ENCODE measurements at regions not wholly inside any gene's neighbourhood (a gene's known extent, or its start where the extent isn't known, plus 50 kb on each side); places are given as distances from the start of the nearest gene placed in this dataset.

- no peak for TF ChIP-seq CTCF (IDR thresholded peaks at IDR 0.05; ENCODE audit: low read depth, low read length)
- peaks cover 2% of the 10 kb centered on the region for H3K4me1 ChIP-seq (ENCODE audit: low read depth)
- DNase-seq (ENCODE audit: low read depth in 1 of 2, low spot score in 1 of 2): no peak
- H3K36me3 ChIP-seq: peaks cover 5% of the 10 kb centered on the region
- no peaks in the 10 kb centered on the region for H3K27me3 ChIP-seq
- H3K9me3 ChIP-seq (ENCODE audit: low read depth): no peaks in the 10 kb centered on the region
- no peak overlapping the region for H3K4me3 ChIP-seq
- H3K27ac ChIP-seq: no peak overlapping the region
Observed at GRCh38 chr1:232450615-232451014, 179.3 kb downstream of the SIPA1L2 start.

- Histone ChIP-seq H3K36me3 (peaks cover 28% of the 10 kb centered on the region), H3K27ac (no peak overlapping the region), H3K27me3 (no peaks in the 10 kb centered on the region), H3K4me3 (no peak overlapping the region), H3K4me1 (ENCODE audit: low read depth) (peaks cover 2% of the 10 kb centered on the region), H3K9me3 (ENCODE audit: low read depth) (no peaks in the 10 kb centered on the region)
- DNase-seq (ENCODE audit: low read depth in 1 of 2, low spot score in 1 of 2): no peak
- no peak for TF ChIP-seq CTCF (IDR thresholded peaks at IDR 0.05; ENCODE audit: low read depth, low read length)
Observed at GRCh38 chr1:232447125-232447524, 182.8 kb downstream of the SIPA1L2 start.

- no peak overlapping the region for H3K27ac ChIP-seq
- no peak overlapping the region for H3K4me3 ChIP-seq
- peaks cover 2% of the 10 kb centered on the region for H3K4me1 ChIP-seq (ENCODE audit: low read depth)
- no peak for DNase-seq (ENCODE audit: low read depth in 1 of 2, low spot score in 1 of 2)
- H3K9me3 ChIP-seq (ENCODE audit: low read depth): no peaks in the 10 kb centered on the region
- no peak for TF ChIP-seq CTCF (IDR thresholded peaks at IDR 0.05; ENCODE audit: low read depth, low read length)
- H3K36me3 ChIP-seq: peaks cover 42% of the 10 kb centered on the region
- no peaks in the 10 kb centered on the region for H3K27me3 ChIP-seq
Observed at GRCh38 chr1:232445361-232446106, 184.4 kb downstream of the SIPA1L2 start.

GRCh38 chr1:232443372-232443771 is 186.6 kb downstream of the SIPA1L2 start:
- no peak for TF ChIP-seq CTCF (IDR thresholded peaks at IDR 0.05; ENCODE audit: low read depth, low read length)
- Histone ChIP-seq H3K4me1 (ENCODE audit: low read depth) (peaks cover 2% of the 10 kb centered on the region), H3K27me3 (no peaks in the 10 kb centered on the region), H3K9me3 (ENCODE audit: low read depth) (no peaks in the 10 kb centered on the region), H3K27ac (peak overlapping the region; percentile 30), H3K36me3 (peaks cover 50% of the 10 kb centered on the region), H3K4me3 (no peak overlapping the region)
- DNase-seq (ENCODE audit: low read depth in 1 of 2, low spot score in 1 of 2): no peak

GRCh38 chr1:232441036-232441411 is 188.9 kb downstream of the SIPA1L2 start:
- Histone ChIP-seq H3K4me3 (no peak overlapping the region), H3K36me3 (peaks cover 57% of the 10 kb centered on the region), H3K27ac (no peak overlapping the region), H3K27me3 (no peaks in the 10 kb centered on the region), H3K9me3 (ENCODE audit: low read depth) (no peaks in the 10 kb centered on the region), H3K4me1 (ENCODE audit: low read depth) (no peaks in the 10 kb centered on the region)
- DNase-seq (ENCODE audit: low read depth in 1 of 2, low spot score in 1 of 2): no peak
- TF ChIP-seq CTCF (IDR thresholded peaks at IDR 0.05; ENCODE audit: low read depth, low read length): no peak

Data from cardiac muscle cell (in vitro differentiated cells and primary cell).